ENCODE measurements at regions not wholly inside any gene's neighbourhood (a gene's known extent, or its start where the extent isn't known, plus 50 kb on each side); places are given as distances from the start of the nearest gene placed in this dataset.

DNA sequence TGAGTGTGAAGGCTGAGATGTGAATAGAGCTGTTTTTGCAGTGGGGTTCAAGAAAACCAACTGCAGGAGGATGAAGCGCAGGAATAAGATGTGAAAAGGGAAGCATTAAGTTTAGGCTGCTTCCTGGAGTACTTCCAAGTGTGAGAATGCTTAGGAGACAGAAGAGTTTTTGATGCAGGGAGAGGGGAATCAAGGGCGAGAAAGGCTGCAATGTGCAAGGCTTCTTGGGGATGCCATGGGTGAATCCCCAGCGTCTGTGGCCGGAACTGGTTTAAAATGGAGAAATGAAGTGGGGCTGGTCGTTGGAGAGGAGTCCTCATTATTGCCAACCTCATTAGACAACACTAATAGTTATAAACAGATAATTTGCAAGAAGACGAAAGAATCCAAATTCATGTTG lies 764.9 kb downstream of the LIG4 start:
- TF ChIP-seq POLR2AphosphoS5 (IDR thresholded peaks at IDR 0.05; ENCODE audit: borderline replicate concordance, low read depth, low read length): no peak
- no peak for TF ChIP-seq EZH2 (IDR thresholded peaks at IDR 0.05)
- TF ChIP-seq FOXP2 (optimal IDR thresholded peaks at IDR 0.05; ENCODE audit: control extremely low read depth, extremely low read length, insufficient read depth): no peak

Measured in SK-N-MC (cell line).